ENCODE measurements at regions not wholly inside any gene's neighbourhood (a gene's known extent, or its start where the extent isn't known, plus 50 kb on each side); places are given as distances from the start of the nearest gene placed in this dataset.
A peak's percentile ranks its signal among the peaks of the same experiment; 100 is the strongest.
"Not testable (repeated sequence)": the region's sequence is repeated elsewhere in the genome, so short reads cannot be mapped to it uniquely, and the experiment has no call there.

- DNase-seq: no peak
- intact Hi-C loops (cut with DNase I): no loop called here
- ATAC-seq (ENCODE audit: poor library complexity): no peak
Observed at GRCh38 chr3:61483997-61484396, 77.4 kb upstream of the PTPRG start.

- DNase-seq (no peak), ATAC-seq (ENCODE audit: poor library complexity) (no peak)
- intact Hi-C loops (cut with DNase I): no loop called here
Observed at GRCh38 chr3:61493339-61493738, 68.0 kb upstream of the PTPRG start.

- intact Hi-C loops (cut with DNase I); DNase-seq: not testable (repeated sequence)
- peak; percentile 83 for ATAC-seq (ENCODE audit: poor library complexity)
Observed at GRCh38 chr3:61494309-61494708, 67.1 kb upstream of the PTPRG start.

GRCh38 chr3:61497463-61497862 is 63.9 kb upstream of the PTPRG start:
- DNase-seq (no peak), ATAC-seq (ENCODE audit: poor library complexity) (no peak)
- intact Hi-C loops (cut with DNase I): no loop called here

- ATAC-seq (ENCODE audit: poor library complexity): no peak
- intact Hi-C loops (cut with DNase I): no loop called here
- no peak for DNase-seq
Observed at GRCh38 chr3:61505197-61505596, 56.2 kb upstream of the PTPRG start.

GRCh38 chr3:61507946-61508345 is 53.4 kb upstream of the PTPRG start:
- no peak for ATAC-seq (ENCODE audit: poor library complexity)
- DNase-seq: no peak
- intact Hi-C loops (cut with DNase I): no loop called here

Data from Right ventricle myocardium superior (tissue), 1 donor.